ENCODE measurements at regions not wholly inside any gene's neighbourhood (a gene's known extent, or its start where the extent isn't known, plus 50 kb on each side); places are given as distances from the start of the nearest gene placed in this dataset.

DNA sequence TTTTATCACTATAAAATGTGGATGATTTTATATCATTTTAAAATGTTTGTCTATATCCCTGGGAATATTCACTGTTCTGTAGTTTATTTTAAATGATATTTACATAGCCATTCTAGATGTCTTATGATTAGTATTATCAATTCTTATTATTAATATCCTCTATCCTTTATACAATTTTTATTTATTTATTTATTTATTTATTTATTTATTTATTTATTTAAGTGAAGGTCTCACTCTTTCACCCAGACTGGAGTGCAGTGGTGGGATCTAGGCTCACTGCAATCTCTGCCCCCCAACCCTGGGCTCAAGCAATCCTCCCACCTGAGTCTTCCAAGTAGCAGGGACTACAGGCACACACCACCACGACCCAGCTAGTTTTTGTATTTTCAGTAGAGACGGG is 1848.9 kb downstream of the EFNA5 start:
- H3K27me3 ChIP-seq (ENCODE audit: control insufficient read depth, insufficient read depth, low read length) = no peaks in the 10 kb centered on the region
- ChIA-PET CTCF (no interaction called here), POLR2A (no interaction called here)
- no peaks in the 10 kb centered on the region for H3K9me3 ChIP-seq (ENCODE audit: control insufficient read depth, insufficient read depth, low read length)
- H3K27ac ChIP-seq (ENCODE audit: low read depth, low read length) = no peak overlapping the region
- TF ChIP-seq, protein P1, sequence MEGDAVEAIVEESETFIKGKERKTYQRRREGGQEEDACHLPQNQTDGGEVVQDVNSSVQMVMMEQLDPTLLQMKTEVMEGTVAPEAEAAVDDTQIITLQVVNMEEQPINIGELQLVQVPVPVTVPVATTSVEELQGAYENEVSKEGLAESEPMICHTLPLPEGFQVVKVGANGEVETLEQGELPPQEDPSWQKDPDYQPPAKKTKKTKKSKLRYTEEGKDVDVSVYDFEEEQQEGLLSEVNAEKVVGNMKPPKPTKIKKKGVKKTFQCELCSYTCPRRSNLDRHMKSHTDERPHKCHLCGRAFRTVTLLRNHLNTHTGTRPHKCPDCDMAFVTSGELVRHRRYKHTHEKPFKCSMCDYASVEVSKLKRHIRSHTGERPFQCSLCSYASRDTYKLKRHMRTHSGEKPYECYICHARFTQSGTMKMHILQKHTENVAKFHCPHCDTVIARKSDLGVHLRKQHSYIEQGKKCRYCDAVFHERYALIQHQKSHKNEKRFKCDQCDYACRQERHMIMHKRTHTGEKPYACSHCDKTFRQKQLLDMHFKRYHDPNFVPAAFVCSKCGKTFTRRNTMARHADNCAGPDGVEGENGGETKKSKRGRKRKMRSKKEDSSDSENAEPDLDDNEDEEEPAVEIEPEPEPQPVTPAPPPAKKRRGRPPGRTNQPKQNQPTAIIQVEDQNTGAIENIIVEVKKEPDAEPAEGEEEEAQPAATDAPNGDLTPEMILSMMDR (IDR thresholded peaks at IDR 0.05; ENCODE audit: low read depth, low read length) = no peak
- no peak for DNase-seq (ENCODE audit: low read depth, low spot score)
- no peak overlapping the region for H3K4me3 ChIP-seq (ENCODE audit: low read depth, low read length)

DNA sequence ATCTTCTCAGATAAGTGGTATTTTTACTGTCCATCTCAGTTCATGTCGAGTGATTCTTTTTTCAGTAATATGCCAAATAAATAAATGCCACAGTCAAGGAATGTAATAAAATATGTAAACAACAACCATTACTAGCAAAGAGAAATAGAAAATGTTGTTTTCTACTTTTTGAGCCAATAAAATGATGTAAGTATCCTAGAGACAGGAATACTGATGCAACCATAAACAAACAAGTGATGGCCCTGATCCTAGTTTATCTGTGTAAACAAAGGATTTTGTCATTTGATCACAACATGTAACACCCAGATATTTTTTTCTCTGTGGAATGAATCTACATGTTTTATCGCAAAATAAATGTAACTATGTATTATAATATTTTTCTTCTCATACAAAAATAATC is 1852.8 kb downstream of the EFNA5 start:
- POLR2A ChIA-PET = no interaction called here
- TF ChIP-seq, protein P1 (IDR thresholded peaks at IDR 0.05; ENCODE audit: low read depth, low read length) = no peak
- H3K27me3 ChIP-seq (ENCODE audit: control insufficient read depth, insufficient read depth, low read length) = no peaks in the 10 kb centered on the region

DNA sequence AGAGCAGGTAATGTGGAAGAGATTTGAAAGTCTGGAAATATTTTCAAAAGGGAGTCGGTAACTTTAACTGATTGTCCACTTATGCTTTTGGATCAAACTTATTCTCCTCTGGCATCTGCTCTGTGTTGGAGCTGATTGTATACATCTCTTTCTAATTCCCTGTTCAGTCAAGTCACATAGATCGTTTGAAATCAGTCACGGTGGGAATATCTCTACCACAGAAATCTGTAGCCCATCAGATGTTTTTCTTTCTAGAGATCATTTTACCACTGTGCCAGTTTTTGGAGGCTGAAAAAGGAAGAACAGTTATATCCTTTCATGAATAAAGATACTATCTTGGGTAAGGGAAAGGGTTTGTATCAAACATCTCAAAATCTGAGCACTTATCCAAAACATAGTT is 1853.3 kb downstream of the EFNA5 start:
- POLR2A ChIA-PET = no interaction called here

More for the DNA sequence above, 1852.8 kb downstream of the EFNA5 start:
- no peak for DNase-seq (ENCODE audit: low read depth, low spot score)
- Histone ChIP-seq H3K4me3 (ENCODE audit: low read depth, low read length) (no peak overlapping the region), H3K9me3 (ENCODE audit: control insufficient read depth, insufficient read depth, low read length) (no peaks in the 10 kb centered on the region), H3K27ac (ENCODE audit: low read depth, low read length) (no peak overlapping the region)
- CTCF ChIA-PET = no interaction called here

DNA sequence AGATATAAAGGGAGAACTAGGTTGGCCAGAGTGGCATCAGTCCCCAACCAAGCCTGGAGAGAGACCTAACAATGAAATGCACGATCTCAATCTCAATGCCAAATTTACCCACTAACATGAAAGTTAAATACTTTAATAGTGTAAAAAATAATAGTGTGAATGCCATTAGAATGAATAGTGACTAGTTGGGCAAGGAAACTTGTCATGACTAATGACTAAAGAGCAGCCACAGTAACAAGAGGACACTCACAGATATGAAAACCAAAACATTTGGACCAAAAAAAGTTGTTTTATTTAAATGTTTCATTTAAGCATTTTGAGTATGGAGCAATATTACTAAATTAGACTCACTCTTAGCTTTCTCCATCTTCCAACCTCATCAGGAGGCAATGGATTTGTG is 1853.8 kb downstream of the EFNA5 start:
- CTCF ChIA-PET = no interaction called here
- no peak overlapping the region for H3K4me3 ChIP-seq (ENCODE audit: low read depth, low read length)
- no peaks in the 10 kb centered on the region for H3K9me3 ChIP-seq (ENCODE audit: control insufficient read depth, insufficient read depth, low read length)
- no peaks in the 10 kb centered on the region for H3K27me3 ChIP-seq (ENCODE audit: control insufficient read depth, insufficient read depth, low read length)
- TF ChIP-seq, protein P1 (IDR thresholded peaks at IDR 0.05; ENCODE audit: low read depth, low read length) = no peak
- DNase-seq (ENCODE audit: low read depth, low spot score) = no peak
- H3K27ac ChIP-seq (ENCODE audit: low read depth, low read length) = no peak overlapping the region
- POLR2A ChIA-PET = no interaction called here

More for the DNA sequence above, 1853.3 kb downstream of the EFNA5 start:
- no peak for DNase-seq (ENCODE audit: low read depth, low spot score)
- Histone ChIP-seq H3K9me3 (ENCODE audit: control insufficient read depth, insufficient read depth, low read length) (no peaks in the 10 kb centered on the region), H3K27me3 (ENCODE audit: control insufficient read depth, insufficient read depth, low read length) (no peaks in the 10 kb centered on the region), H3K4me3 (ENCODE audit: low read depth, low read length) (no peak overlapping the region), H3K27ac (ENCODE audit: low read depth, low read length) (no peak overlapping the region)
- CTCF ChIA-PET = no interaction called here
- TF ChIP-seq, protein P1 (IDR thresholded peaks at IDR 0.05; ENCODE audit: low read depth, low read length) = no peak

DNA sequence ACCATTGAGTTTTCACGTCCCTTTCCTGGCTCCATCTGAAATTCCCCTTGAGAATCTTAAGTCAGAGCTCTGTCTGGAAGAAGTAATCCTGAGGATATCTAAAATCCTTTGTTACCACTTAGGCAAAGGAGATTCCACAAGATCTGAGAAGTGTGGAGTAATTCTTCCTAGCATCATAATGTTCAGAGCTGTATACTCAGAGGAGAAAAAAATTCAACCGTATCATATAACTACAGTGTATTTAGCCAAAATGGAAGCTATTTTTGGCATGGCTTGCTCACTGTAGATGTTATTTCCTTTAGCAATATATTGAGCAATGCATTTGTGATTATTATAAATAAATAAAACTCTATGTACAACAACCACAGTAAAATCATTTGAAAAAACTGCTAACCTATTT is 1858.4 kb downstream of the EFNA5 start:
- Histone ChIP-seq H3K9me3 (ENCODE audit: control insufficient read depth, insufficient read depth, low read length) (no peaks in the 10 kb centered on the region), H3K4me3 (ENCODE audit: low read depth, low read length) (no peak overlapping the region), H3K27me3 (ENCODE audit: control insufficient read depth, insufficient read depth, low read length) (no peaks in the 10 kb centered on the region), H3K27ac (ENCODE audit: low read depth, low read length) (no peak overlapping the region)
- DNase-seq (ENCODE audit: low read depth, low spot score) = no peak
- CTCF ChIA-PET = no interaction called here
- POLR2A ChIA-PET = no interaction called here
- TF ChIP-seq, protein P1 (IDR thresholded peaks at IDR 0.05; ENCODE audit: low read depth, low read length) = no peak
